Upper lobe of left lung (tissue), 6 donors: ENCODE measurements at regions not wholly inside any gene's neighbourhood (a gene's known extent, or its start where the extent isn't known, plus 50 kb on each side); places are given as distances from the start of the nearest gene placed in this dataset.

ENCODE experiments used
- ATAC-seq, 2 donors: fragments of 200-7000 bp; cut with Tn5 transposase; one replicate each; pipeline ENCODE4 v1.9.1; 2022; ENCODE audit warnings: mild to moderate bottlenecking in 2 of 2, moderate library complexity in 2 of 2; ENCODE audit not compliant: low FRiP score in 2 of 2
- DNase-seq, 2 donors: peaks; one replicate each; pipeline ENCODE4 v3.0.0-alpha.2; 2019 to 2020
- H3K27ac ChIP-seq, 4 donors: fragments of 200-600 bp; sonication (generic); one replicate each; pipeline ENCODE4 v1.5.1; 2016 to 2019
- H3K27me3 ChIP-seq, 4 donors: fragments of 200-600 bp; sonication (generic); one replicate each; pipeline ENCODE4 v1.5.1; 2017 to 2019
- H3K36me3 ChIP-seq, 4 donors: fragments of 200-600 bp; sonication (generic); one replicate each; pipeline ENCODE4 v1.5.1; 2016 to 2019
- H3K4me1 ChIP-seq, 4 donors: fragments of 200-600 bp; sonication (generic); one replicate each; pipeline ENCODE4 v1.5.1; 2018 to 2019
- H3K4me3 ChIP-seq, 4 donors: fragments of 200-600 bp; sonication (generic); one replicate each; pipeline ENCODE4 v1.5.1; 2017 to 2019; ENCODE audit warnings: mild to moderate bottlenecking in 2 of 4, moderate library complexity in 1 of 4
- H3K9me3 ChIP-seq, 4 donors: fragments of 200-600 bp; sonication (generic); one replicate each; pipeline ENCODE4 v1.5.1; 2018 to 2019
- EP300 ChIP-seq, 4 donors: sonication (generic); formaldehyde crosslinking; IDR thresholded peaks; one replicate each; pipeline ENCODE4 v1.5.1; 2017; ENCODE audit warnings: antibody characterized with exemption in 4 of 4, control low read depth in 2 of 4
- POLR2A ChIP-seq, 4 donors: fragments of 450-650 bp; IDR thresholded peaks; one replicate each; pipeline ENCODE4 v1.5.1; 2016 to 2017; ENCODE audit warnings: antibody characterized with exemption in 4 of 4, mild to moderate bottlenecking in 2 of 4
- POLR2AphosphoS5 ChIP-seq, 2 donors: sonication (generic); formaldehyde crosslinking; IDR thresholded peaks; one replicate each; pipeline ENCODE4 v1.5.1; 2017; ENCODE audit warnings: antibody characterized with exemption in 2 of 2
- WGBS, 2 donors: methylation state at CpG; one replicate each; pipeline ENCODE4 v1.1.5; 2017 to 2018; 5-methylcytosine and 5-hydroxymethylcytosine counted together
- TF ChIP-seq, protein P1 (sequence below), 6 experiments: fragments of 450-650 bp in 4 of 6; fragments of 200-600 bp in 2 of 6; sonication (generic) in 2 of 6; IDR thresholded peaks; one replicate each; pipeline ENCODE4 v1.5.1; 2016 to 2019; ENCODE audit warnings: antibody characterized with exemption in 6 of 6
- donor health status: DM: no; HTN: no; CAD: no; lungs with moderate emphysema.
- donor health status: DM: no; HTN: yes; CAD: no; lungs with severe emphysema.

DNA sequence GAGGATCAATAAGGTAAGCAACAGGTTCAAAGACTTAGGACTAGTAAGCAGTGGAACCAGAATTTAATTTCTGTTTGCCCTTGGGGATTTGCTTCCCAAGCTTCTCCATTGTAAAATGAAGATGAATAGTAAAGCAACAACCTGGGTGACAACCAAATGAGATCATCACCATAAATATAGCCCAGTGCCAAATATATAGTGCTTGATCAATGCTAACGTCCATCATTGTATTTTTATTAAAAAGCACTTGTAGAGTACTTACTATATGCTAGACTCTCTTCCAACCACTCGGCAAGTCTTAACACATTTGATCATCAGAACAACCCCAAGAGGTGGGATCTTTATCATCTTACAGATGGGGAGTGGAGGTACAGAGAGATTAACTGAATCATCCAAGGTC, 51.5 kb upstream of the NMNAT3 start:
- DNase-seq (no peak), ATAC-seq (no peak)
- no peaks in the 10 kb centered on the region for H3K9me3 ChIP-seq
- TF ChIP-seq POLR2A (IDR thresholded peaks at IDR 0.05) (no peak), EP300 (IDR thresholded peaks at IDR 0.05) (no peak), POLR2AphosphoS5 (IDR thresholded peaks at IDR 0.05) (no peak)
- TF ChIP-seq, protein P1, sequence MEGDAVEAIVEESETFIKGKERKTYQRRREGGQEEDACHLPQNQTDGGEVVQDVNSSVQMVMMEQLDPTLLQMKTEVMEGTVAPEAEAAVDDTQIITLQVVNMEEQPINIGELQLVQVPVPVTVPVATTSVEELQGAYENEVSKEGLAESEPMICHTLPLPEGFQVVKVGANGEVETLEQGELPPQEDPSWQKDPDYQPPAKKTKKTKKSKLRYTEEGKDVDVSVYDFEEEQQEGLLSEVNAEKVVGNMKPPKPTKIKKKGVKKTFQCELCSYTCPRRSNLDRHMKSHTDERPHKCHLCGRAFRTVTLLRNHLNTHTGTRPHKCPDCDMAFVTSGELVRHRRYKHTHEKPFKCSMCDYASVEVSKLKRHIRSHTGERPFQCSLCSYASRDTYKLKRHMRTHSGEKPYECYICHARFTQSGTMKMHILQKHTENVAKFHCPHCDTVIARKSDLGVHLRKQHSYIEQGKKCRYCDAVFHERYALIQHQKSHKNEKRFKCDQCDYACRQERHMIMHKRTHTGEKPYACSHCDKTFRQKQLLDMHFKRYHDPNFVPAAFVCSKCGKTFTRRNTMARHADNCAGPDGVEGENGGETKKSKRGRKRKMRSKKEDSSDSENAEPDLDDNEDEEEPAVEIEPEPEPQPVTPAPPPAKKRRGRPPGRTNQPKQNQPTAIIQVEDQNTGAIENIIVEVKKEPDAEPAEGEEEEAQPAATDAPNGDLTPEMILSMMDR (IDR thresholded peaks at IDR 0.05) = no peak
- 85 to 87% methylated on average over 2 of the region's 2 CpGs for WGBS, 2 donors
- no peak overlapping the region for H3K4me3 ChIP-seq
- no peaks in the 10 kb centered on the region for H3K36me3 ChIP-seq
- H3K4me1 ChIP-seq = no peaks in the 10 kb centered on the region
- no peak overlapping the region for H3K27ac ChIP-seq
- no peaks in the 10 kb centered on the region for H3K27me3 ChIP-seq

DNA sequence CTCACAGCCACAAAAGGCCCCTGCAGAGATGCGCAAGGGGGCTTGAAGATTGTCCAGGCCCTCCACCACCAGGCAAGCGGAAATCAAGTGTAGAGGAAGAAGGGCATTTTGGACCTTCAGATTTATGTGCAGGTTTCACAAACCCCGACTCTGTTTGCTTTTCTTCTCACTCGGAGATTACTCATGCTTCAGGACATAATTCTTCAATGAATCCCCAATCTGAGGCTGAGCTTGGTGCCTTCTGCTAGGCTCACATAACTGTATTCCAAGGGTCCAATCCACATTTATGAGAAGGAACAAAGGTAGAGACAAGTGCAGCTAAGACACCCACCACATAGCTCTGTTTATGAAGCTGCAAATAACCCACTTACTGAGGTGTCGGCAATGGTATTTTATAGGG, 50.6 kb upstream of the NMNAT3 start:
- no peak for DNase-seq
- Histone ChIP-seq H3K27me3 (no peaks in the 10 kb centered on the region), H3K36me3 (no peaks in the 10 kb centered on the region), H3K9me3 (no peaks in the 10 kb centered on the region), H3K4me3 (no peak overlapping the region), H3K27ac (no peak overlapping the region), H3K4me1 (no peaks in the 10 kb centered on the region)
- 92 to 94% methylated on average over 5 of the region's 5 CpGs for WGBS, 2 donors
- no peak for TF ChIP-seq POLR2AphosphoS5 (IDR thresholded peaks at IDR 0.05)
- TF ChIP-seq, protein P1 (IDR thresholded peaks at IDR 0.05) = no peak
- no peak for TF ChIP-seq EP300 (IDR thresholded peaks at IDR 0.05)
- no peak for ATAC-seq
